ENCODE measurements at regions not wholly inside any gene's neighbourhood (a gene's known extent, or its start where the extent isn't known, plus 50 kb on each side); places are given as distances from the start of the nearest gene placed in this dataset.
"Not testable (repeated sequence)": the region's sequence is repeated elsewhere in the genome, so short reads cannot be mapped to it uniquely, and the experiment has no call there.

DNA sequence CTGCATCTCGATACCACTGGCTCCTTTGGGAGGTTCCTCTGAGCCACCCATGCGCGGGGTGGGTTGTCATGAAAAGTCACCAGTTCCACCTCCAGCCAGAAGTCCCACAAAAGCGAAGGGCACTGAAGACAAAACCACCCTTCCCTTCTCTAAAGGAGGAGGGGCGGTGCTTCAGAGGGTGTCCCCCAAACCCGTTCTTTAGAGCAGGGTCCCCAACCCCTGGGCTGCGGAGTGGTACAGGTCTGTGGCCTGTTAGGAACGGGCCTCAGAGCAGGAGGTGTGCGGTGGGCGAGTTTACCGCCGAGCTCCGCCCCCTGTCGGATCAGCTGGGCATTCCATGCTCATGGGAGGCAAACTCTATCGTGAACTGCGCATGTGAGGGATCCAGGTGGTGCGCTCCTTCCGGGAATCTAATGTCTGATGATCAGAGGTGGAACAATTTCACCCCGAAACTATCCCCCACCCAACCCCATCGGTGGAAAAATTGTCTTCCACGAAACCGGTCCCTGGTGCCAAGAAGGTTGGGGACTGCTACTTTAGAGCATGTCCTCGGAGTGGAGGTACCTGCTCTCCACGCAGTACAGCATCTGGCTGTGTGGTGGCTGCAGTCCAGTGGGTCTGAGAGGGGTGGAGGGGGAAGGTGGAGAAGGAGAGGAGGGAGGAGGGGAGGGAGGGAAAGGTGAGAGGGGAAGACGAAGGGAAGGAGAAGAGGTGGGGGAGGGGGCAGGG, 72.9 kb upstream of the SEPTIN5 start:
- DNase-seq (ENCODE audit: low spot score) = no peak

DNA sequence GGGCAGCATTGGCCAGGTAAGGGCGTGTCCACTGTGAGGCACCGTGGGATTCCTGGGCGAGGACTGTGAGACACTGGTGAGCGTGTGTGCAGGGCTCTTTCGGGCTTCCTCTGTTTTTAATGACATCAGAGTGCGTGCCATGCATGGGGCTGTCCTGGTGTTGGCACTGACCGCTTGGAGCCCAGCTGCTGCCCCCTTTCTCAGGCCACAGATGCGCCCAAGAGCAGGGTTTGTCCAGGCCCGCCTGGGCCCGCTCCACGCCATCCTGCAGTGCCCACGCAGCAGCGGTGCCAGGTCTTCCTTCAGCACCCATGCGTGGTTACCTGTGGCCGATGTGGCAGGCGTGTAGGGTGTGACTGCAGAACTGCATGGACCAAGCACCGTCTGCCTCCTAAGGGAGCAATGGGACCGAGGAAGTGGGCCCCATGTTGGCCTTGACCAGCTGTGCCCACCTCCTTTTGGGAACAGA, 72.3 kb upstream of the SEPTIN5 start:
- DNase-seq (ENCODE audit: low spot score) = no peak

DNA sequence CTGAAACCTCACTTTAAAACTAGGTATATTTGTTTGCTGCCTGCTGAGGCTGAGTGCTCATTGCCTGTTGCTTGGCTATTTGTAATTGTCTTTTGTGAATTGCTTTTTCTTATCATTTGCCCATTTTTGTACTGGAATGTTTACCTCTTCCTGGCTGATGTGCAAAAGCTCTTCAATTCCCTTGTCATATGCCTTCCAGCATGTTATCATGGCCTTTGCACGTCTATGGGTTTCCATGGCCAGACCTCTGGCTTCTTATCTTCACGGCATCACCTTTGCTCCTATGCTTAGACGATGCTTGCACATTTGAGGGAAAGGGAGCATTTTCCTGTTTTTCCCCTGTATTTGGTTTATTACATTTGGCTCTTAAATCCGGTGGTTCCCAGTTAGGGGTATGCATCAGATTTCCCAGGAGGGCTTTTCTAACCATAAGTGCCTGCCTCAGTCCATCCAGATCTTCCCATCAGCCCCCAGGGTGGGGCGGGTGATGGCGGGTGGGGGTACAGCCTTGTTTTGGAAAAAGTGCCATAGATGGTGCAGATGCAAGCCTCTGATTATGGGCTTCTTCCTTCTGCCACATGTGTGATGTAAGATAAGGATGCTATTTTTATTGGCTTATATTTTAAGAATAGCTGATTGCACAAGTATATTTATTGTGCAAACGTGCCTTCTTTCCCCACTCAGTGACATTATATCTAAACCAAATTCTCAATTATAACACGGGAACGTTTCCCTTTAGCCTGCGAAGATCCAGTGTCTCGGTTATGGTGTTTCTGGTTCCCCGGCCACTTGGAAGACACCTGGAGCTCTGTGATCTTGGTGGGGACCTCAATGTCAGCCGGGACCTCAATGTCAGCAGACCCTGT, 70.6 kb upstream of the SEPTIN5 start:
- DNase-seq (ENCODE audit: low spot score) = no peak

DNA sequence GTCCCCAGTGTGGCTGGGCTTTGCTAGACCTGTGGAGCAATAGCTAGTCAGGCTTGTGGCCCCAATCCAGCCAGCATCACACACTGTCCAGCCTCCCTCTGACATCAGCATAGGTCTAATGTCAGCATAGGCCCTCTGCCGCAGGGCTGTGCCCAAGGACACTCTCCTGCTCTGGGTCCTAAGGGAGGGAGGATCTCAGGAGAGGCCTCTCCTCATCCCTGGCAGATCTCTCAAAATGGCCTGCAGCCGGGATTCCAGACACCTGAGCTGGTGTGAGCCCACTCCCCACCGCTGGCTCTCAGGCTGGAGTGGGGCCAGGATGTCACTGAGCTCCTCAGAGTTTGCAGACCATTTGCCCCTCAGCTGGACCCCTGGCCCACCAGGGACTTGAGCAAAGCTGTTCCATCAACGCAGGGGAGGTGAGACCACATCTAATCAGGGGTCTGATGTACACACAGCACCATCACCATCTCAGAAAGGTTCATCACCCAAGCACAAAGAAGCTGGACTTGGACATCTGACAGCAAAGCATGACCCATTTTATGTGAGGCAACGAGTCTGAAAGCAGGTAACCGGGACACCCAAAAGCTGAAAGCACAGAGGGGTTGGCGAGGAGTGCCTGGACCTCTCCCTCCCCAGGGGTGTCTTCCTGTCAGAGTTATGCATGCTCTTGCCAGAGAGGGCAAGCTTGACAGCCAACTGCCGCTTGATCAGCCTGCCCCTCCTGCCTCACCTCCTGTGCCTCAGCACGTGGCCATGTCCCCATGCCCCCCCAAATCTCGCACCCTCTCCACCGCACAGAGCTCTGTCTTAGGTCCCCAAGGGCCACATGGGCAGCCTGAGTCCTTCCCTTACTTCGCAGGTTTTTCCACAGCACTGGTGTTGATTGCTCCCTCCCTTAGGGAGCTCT, 69.7 kb upstream of the SEPTIN5 start:
- DNase-seq (ENCODE audit: low spot score) = no peak

DNA sequence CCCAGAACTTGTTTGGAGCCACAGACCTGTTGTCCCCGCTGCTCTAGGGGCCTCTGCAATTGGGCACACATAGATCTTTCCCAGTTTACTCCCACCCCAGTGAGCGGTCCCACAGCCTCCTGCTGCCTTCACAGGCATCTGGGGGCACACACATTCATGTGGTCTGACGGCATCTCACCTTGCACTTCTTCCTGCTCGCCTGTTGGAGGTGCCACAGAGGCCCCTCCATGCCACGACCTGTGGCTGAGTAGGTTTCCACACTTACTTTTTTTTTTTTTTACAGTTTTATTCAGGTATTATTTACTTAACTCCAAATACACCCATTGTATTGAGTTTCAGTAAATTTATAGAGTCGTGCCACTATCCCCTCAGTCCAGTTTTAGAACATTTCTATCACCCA, 68.9 kb upstream of the SEPTIN5 start:
- DNase-seq (ENCODE audit: low spot score) = no peak

DNA sequence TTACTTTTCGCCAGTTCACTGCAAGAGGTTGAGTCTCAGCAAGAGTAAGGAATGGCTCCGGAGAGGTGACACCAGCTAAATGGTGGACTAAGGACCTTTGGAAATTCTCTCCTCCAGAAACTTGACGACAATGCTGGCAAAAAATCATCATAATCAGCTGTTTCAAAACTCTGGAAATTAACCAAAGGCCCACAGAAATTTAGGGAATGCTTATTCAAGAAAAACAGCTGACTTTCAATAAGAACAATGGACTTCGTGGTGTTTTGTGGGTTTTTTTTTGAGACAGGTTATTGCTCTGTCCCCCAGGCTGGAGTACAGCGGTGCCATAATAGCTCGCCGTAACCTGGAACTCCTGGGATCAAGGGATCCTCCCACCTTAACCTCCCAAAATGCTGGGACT, 68.4 kb upstream of the SEPTIN5 start:
- no peak for DNase-seq (ENCODE audit: low spot score)

DNA sequence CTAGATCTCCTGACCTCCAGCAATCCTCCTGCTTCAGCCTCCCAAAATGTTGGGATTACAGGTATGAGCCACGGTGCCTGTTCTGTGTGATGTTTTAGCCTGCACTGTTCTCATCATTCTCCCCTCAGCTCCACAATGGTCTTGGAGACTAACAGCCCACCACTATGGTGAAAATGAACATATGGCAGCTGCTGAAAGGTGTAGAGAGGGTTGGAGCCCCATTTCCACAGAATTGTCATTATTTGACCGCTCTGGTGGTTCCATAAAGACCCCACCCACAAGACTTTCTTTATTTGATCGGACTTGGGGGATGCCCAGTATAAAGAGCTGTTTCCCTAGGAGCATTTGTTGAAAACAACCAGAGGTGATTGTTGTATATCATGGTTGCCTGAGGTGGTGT, 67.9 kb upstream of the SEPTIN5 start:
- no peak for DNase-seq (ENCODE audit: low spot score)

DNA sequence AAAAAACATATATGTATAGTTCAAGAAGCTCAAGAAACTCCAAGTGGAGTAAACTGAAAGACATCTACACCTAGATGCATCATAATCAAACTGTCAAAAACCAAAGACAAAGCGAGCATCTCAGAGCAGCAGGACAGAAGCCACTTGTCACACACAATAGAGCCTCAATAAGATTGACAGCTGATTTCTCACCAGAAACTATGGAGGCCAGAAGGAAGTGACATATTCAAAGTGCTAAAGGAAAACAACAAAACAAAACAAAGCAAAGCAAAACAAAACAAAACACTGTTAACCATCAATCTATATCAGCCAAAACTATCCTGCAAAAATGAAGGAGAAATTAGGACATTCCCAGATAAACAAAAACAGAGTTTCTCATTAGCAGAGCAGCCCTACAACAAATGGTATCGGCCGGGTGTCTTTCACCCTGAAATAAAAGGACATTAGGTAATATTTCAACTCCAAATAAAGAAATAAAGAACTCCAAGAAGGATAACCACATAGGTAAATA, 65.8 kb upstream of the SEPTIN5 start:
- no peak for DNase-seq (ENCODE audit: low spot score)

DNA sequence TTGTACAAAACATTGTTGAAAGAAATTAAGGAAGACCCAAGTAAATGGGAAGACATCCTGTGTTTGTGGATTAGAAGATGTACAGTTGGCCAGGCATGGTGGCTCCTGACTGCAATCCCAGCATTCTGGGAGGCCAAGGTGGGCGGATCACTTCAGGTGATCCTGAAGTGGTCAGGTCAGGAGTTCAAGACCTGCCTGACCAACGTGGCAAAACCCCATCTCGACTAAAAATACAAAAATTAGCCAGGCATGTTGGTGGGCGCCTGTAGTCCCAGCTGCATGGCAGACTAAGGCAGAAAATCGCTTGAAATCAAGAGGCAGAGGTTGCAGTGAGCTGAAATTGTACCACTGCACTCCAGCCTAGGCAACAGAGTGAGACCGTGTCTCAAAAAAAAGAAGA, 62.0 kb upstream of the SEPTIN5 start:
- DNase-seq (ENCODE audit: low spot score) = no peak

DNA sequence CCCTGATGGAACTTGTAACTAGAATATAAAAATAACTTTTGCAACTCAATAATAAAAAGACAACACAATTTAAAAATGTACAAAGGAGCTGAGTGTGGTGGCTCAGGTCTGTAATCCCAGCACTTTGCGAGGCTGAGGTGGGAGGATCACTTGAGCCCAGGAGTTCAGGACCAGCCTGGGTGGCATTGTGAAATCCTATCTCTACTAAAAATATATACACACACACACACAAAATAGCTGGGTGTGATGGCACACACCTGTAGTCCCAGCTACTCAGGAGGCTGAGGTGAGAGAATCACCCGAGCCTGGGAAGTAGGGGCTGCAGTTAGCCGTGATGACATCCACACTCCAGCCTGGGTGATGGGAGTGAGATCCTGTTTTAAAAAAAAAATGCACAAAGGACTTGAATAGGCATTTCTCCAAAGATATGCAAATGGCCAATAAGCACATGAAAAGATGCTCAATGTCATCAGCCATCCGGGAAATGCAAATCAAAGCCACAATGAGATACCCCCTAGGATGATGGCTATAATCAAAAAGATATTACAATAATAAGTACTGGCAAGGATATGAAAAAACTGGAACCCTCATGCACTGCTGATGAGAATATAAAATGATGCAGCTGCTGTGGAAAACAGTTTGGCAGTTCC, 59.8 kb upstream of the SEPTIN5 start:
- DNase-seq (ENCODE audit: low spot score) = no peak

DNA sequence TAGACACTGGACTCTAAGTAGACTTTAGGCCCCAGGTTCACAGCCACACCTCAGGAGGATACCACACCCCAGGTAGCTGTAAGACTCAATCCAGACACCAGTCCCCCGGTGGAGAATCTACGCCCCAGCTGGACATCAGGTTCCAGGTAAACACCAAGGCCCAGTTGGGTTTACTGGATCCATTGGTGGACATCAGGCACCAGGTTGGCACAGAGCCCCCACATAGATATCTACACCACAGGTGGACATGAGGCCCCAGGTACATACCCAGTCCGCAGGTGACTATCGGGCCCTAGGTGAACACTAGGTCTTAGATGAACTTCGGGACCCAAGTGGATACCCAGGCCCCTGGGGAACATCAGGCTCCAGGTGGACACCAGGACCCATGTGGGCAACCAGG, 58.9 kb upstream of the SEPTIN5 start:
- no peak for DNase-seq (ENCODE audit: low spot score)

DNA sequence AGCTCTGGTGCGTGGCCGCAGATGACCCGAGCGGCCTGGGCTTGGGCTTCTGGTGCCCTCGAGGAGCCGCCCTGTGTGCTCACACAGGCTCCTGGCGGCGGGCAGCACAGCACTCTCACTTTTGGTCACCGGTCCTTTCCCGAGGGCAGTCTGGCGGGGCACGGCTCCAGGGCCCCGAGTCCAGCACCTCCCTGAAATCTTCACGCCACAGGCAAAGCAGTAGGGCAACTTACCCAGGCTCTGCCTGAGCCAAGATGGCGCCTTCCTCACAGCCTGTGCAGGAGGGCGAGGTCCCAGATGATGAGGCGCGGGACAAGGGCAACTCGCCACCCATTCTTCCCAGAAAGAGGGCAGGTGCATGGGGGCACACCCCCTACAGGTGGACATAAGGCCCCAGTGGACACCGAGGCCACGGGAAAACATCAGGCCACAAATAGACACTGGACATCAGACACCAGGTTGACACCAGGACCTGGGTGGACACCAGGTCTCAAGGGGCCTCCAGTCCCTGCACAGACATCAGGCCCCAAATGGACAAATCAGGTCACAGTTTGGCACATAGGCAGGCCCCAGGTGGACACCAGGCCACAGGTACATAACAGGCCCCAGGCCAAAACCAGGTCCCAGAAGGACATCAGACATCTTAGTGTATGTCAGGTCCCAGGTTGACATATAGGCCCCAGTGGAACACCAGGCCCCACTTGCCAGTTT, 57.6 kb upstream of the SEPTIN5 start:
- DNase-seq (ENCODE audit: low spot score) = no peak

DNA sequence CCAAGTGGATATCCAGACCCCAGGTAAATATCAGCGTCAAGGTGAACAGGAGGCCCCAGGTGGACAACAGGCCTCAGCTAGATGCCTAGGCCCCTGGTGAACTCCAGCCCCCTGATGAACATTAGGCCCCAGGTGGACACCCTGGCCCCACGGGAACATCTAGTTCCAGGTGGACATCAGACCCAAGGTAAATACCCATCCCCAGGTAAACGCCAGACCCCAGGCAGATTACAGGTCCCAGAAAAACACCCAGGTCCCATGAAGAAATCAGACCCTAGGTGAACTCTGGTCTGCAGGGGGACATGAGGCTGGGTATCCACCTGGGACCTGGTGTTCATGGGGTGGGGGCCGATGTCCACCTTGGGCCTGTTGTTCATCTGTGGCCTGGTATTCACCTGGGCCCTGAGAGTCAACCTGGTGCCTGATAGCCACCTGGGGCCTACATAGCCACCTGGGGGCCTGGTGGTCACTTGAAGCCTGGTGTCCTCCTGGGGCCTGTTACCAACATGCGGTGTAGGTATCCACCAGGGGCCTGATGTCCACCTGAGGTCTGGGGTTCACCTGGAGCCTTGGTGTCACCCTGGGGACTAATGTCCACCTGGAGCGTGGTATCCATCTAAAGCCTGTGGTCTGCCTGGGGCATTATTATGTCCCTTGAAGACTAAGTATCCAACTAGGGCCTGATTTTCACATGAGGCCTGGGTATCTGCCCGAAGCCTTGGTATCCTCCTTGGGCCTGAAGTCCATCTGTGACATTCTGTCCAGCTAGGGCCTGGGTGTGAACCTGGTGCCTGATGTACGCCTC, 56.8 kb upstream of the SEPTIN5 start:
- no peak for DNase-seq (ENCODE audit: low spot score)

DNA sequence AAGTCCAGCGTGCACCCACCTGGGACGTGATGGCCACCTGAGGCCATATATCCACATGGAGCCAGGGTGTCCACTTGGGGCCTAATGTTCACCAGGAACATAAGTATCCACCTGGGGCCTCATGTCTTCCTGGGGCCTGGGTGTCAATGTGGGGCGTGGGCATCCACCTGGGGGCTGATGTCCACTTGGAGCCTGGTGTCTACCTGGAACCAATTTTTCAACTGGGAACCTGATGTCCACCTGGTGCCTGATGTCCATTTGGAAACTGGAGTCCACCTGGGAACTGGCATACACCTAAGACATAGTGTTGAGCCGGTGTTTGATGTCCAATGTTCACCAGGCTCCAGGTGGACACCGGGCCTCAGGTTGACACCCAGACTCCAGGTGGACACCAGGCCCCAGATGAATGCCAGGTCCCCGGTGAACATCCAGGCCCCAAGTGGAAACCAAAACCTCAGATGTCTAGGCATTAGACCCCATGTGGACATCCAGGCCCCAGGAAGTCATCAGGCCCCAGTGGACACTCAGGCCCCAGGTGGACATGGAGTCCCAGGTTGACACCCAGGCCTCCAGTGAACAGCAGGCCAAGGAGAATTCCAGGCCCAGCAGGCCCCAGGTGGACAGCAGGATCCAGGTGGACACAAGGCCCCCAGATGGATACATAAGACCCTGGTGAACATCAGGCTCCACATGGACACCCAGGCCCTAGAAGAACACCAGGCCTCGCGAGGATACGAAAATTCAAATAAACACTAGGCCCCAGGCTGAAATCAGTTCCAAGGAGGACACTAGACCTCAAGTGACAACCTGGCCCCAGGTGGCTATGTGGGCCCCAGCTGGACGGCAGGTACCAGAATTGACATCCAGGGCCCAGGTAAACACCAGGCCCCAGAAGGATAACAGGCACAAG, 56.0 kb upstream of the SEPTIN5 start:
- no peak for DNase-seq (ENCODE audit: low spot score)

DNA sequence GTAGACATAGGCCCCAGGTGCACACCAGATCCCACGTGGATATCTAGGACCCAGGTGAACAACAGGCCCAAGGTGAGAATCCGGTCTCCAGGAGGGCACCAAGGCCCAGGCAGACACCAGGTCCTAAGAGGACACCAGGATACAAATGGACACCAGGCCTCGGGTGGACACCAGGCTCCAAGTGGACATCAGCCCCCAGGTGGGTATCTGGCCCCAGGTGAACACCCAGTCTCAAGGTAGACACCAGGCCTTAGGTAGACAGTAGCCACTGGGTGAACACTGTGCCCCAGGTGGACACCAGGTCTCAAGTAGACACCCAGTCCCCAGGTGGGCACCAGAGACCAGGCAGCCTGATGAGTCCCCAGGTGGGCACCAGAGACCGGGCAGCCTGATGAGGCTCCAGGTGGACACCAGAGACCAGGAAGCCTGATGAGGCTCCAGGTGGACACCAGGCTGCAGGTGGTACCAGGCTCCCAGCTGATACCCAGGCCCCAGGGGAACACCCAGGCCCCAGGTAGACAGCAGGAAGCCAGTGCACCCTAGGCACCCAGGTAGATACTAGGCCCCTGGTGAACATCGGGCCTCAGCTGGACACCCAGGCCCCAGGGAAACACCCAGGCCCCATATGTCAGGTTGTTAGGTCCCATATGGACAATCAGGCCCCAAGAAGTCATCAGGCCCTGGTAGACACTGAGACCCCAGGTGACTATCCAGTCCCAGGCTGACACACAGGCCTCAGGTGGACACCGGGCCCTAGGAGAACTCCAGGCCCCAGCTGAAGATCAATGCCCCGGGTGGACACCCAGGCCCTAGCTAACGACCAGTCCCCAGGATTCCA, 55.1 kb upstream of the SEPTIN5 start:
- DNase-seq (ENCODE audit: low spot score) = no peak

DNA sequence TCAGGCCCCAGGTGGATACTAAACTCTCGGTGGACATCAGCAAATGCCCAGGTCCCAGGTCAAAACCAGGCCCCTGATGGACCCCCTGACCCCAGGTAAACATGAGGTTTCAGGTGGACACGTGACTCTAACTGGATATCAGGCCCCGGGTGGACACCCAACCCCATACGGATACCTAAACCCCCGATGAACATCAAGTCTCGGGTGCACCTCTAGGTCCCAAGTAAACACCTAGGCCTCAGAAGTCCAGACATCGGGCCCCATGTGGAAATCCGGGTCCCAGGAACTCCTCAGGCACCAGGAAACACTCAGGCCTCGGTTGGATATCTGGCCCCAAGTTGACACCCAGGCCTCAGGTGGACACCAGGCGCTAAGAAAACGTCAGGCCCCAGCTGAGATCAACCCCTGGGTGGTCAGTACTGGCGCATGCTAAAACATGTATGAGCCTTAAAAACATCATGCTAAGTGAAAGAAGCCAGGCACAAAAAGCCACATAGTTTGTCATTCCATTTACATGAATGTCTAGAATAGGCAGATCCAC, 54.4 kb upstream of the SEPTIN5 start:
- DNase-seq (ENCODE audit: low spot score) = no peak

DNA sequence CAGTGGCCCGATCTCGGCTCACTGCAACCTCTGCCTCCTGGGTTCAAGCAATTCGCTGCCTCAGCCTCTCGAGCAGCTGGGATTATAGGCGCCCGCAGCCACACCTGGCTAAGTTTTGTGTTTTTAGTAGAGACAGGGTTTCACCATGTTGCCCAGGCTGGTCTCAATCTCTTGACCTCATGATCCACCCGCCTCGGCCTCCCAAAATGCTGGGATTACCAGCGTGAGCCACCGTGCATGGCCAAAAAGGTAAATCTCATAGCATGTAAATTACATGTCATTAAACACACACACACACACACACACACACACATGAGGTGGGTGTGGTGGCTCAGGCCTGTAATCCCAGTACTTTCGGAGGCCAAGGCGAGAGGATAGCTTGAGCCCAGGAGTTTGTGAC, 53.7 kb upstream of the SEPTIN5 start:
- DNase-seq (ENCODE audit: low spot score) = not testable (repeated sequence)

DNA sequence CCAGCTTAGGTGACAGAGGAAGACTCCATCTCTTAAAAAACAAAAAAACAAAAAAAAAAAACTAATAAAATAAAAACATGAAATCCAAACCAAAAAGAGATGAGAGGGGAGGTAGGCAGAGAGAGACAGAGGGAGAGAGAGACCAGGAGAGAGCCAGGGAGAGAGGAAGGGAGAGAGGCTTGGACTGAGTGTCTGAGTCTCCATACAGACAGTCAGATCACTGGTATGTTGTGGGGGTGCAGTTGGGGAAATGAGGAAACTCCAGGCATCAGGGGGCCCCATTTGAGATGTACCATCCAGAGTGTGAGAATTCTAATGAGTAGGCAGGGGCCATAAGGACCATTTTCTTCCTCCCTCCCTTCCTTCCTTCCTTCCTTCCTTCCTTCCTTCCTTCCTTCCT, 53.1 kb upstream of the SEPTIN5 start:
- DNase-seq (ENCODE audit: low spot score) = no peak
